ENCODE measurements at regions not wholly inside any gene's neighbourhood (a gene's known extent, or its start where the extent isn't known, plus 50 kb on each side); places are given as distances from the start of the nearest gene placed in this dataset.

DNA sequence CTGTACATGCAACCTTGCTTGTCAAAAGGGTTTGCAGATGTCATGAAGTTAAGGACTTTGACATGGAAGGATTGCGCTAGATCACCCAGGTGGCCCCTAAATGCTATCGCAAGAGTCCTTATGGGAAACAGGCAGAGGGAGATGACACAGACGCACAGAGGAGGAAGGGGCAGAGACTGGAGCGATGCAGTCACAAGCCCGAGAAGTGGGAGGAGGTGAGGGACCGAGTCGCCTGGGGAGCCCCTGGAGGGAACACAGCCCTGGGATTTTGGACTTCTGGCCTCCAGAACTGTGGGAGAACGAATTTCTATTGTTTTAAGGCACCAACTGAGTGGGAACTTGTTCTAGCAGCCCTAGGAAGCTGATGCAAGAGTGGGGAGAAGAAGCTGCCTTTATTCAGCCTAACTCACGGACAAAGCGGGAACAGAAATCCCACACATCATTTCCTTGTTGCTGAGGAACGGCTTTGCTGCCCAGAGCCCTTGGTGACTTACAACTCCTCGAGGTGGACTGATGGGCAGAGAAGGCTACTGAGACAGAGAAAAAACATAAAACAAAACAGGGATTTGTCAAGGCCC lies 434.0 kb downstream of the PREX1 start:
- Histone ChIP-seq H3K4me3 (no peak overlapping the region), H3K27ac (no peak overlapping the region), H3K9me3 (replicated peaks in 1 of 11) (peaks cover 31 to 55% (median 42%) of the 10 kb centered on the region in 11 experiments), H3K27me3 (peaks cover 0 to 15% (median 0%) of the 10 kb centered on the region in 11 experiments; a peak in 2 of 22 replicates), H3K36me3 (peaks cover 0 to 11% (median 0%) of the 10 kb centered on the region in 11 experiments; a peak in 4 of 22 replicates), H4K20me1 (peaks cover 0 to 15% (median 0%) of the 10 kb centered on the region in 11 experiments; a peak in 3 of 22 replicates), H3K9ac (no peak overlapping the region), H3K4me1 (peaks cover 12 to 50% (median 30%) of the 10 kb centered on the region in 10 experiments), H3K4me2 (peak overlapping the region in 5 of 11 experiments; percentile 11 to 95 (median 17); a peak in 6 of 22 replicates)
- TF ChIP-seq Cebpa-rat (IDR thresholded peaks at IDR 0.05) = no peak

DNA sequence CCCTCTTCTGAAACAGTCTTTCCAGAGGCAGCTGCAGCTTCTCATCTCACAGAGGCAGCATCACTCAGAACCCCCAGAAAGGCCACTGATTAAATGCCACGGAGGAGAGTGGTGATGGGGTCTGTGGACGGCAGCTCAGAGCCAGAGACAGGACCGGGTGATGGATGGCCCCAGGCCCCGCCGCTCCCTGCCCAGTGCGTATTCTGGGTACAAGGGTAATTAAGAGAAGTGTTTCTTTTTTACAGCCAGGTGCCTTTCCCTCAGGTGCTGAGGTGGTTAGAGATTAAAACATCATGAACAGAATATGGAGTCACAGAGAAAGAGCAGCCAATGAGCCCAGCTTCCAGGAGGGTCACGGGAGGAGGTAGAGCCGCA lies 434.5 kb downstream of the PREX1 start:
- no peak overlapping the region for H3K27ac ChIP-seq
- no peak for TF ChIP-seq Cebpa-rat (IDR thresholded peaks at IDR 0.05)
- H3K9ac ChIP-seq = no peak overlapping the region
- H4K20me1 ChIP-seq = peaks cover 0 to 10% (median 0%) of the 10 kb centered on the region in 11 experiments; a peak in 3 of 22 replicates
- no peak overlapping the region for H3K4me2 ChIP-seq
- H3K27me3 ChIP-seq = peaks cover 0 to 15% (median 0%) of the 10 kb centered on the region in 11 experiments; a peak in 2 of 22 replicates
- peaks cover 0 to 11% (median 0%) of the 10 kb centered on the region in 11 experiments; a peak in 4 of 22 replicates for H3K36me3 ChIP-seq
- H3K4me3 ChIP-seq = no peak overlapping the region
- peaks cover 31 to 55% (median 42%) of the 10 kb centered on the region in 11 experiments for H3K9me3 ChIP-seq (replicated peaks in 1 of 11)
- H3K4me1 ChIP-seq = peaks cover 7 to 44% (median 24%) of the 10 kb centered on the region in 10 experiments; a peak in 18 of 20 replicates

GRCh38 chr20:48392407-48393310 lies 435.1 kb downstream of the PREX1 start:
- Histone ChIP-seq H3K36me3 (peaks cover 0 to 11% (median 0%) of the 10 kb centered on the region in 11 experiments; a peak in 4 of 22 replicates), H3K9ac (no peak overlapping the region), H3K9me3 (replicated peaks in 1 of 11) (peaks cover 31 to 55% (median 42%) of the 10 kb centered on the region in 11 experiments), H3K4me3 (peak overlapping the region in 2 of 10 experiments; percentile 2 to 35; a peak in 2 of 20 replicates), H4K20me1 (peaks cover 0 to 3% (median 0%) of the 10 kb centered on the region in 11 experiments; a peak in 1 of 22 replicates), H3K4me1 (peaks cover under 1 to 38% (median 18%) of the 10 kb centered on the region in 10 experiments; a peak in 18 of 20 replicates), H3K27ac (no peak overlapping the region), H3K4me2 (no peak overlapping the region), H3K27me3 (peaks cover 0 to 12% (median 0%) of the 10 kb centered on the region in 11 experiments; a peak in 2 of 22 replicates)
- no peak for TF ChIP-seq Cebpa-rat (IDR thresholded peaks at IDR 0.05)

DNA sequence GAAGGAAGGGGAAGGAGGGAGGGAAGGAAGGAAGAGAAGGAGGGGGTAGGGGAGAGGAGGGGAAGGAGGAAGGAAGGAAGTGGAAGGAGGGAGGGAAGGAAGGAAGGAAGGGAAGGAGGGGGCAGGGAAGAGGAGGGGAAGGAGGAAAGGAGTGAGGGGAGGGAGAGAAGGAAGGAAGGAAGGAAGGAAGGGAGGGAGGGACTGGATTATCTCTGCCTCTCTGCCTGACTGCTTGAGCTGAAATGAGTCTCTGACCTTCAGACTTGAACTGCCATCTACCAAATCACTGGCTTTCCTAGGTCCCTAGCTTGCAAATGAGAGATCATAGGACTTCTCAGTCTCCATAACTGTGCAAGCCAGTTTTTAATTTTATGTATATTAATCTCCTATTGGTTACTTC lies 436.8 kb downstream of the PREX1 start:
- Histone ChIP-seq H4K20me1 (no peaks in the 10 kb centered on the region), H3K4me3 (no peak overlapping the region), H3K27ac (no peak overlapping the region), H3K4me2 (no peak overlapping the region), H3K4me1 (peaks cover 0 to 21% (median 4%) of the 10 kb centered on the region in 10 experiments; a peak in 10 of 20 replicates), H3K9me3 (replicated peaks in 1 of 11) (peaks cover 31 to 55% (median 42%) of the 10 kb centered on the region in 11 experiments), H3K27me3 (no peaks in the 10 kb centered on the region), H3K36me3 (peaks cover 0 to 11% (median 0%) of the 10 kb centered on the region in 11 experiments; a peak in 4 of 22 replicates), H3K9ac (no peak overlapping the region)
- no peak for TF ChIP-seq Cebpa-rat (IDR thresholded peaks at IDR 0.05)

DNA sequence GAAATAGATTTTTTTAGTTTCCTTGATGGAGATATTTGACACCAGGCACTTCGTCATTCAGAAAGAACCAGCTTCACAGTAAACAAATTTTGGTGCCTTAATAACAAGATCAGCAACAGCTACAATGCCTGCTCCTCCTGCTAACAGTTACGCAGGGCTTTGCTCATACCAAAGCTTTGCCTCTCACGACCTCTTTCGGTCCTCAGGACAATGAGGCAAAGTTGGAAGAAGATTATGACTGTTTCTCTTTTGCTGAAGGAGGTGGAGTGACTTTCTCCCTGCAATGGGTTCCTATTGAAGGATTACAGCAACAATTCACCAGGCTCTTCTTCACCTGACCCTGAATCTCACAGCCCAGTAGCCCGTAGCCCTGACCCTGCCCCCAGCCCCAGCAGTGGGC lies 440.1 kb downstream of the PREX1 start:
- 0 out of 22 replicates have a peak, but pooled peaks of 1 of the 11 experiments have one; percentile 10 for TF ChIP-seq Cebpa-rat (IDR thresholded peaks at IDR 0.05)
- no peaks in the 10 kb centered on the region for H3K27me3 ChIP-seq
- H4K20me1 ChIP-seq = no peaks in the 10 kb centered on the region
- H3K9ac ChIP-seq = no peak overlapping the region
- H3K4me1 ChIP-seq = no peaks in the 10 kb centered on the region
- H3K4me2 ChIP-seq = no peak overlapping the region
- H3K36me3 ChIP-seq = peaks cover 0 to 8% (median 0%) of the 10 kb centered on the region in 11 experiments; a peak in 4 of 22 replicates
- H3K9me3 ChIP-seq (replicated peaks in 1 of 11) = peaks cover 17 to 32% (median 27%) of the 10 kb centered on the region in 11 experiments
- no peak overlapping the region for H3K27ac ChIP-seq
- H3K4me3 ChIP-seq = no peak overlapping the region

DNA sequence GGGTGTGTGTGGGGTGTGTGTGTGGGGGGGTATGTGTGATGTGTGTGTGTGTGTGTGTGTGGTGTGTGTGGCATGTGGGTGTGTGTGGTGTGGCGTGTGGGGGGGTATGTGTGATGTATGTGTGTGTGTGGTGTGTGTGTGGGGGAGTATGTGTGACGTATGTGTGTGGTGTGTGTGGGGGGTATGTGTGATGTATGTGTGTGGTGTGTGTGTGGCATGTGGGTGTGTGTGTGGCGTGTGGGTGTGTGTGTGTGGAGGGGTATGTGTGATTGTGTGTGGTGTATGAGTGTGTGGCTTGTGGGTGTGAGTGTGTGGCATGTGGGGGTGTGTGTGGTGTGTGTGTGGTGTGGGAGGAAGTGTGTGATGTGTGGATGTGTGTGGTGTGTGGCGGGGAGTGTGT lies 442.3 kb downstream of the PREX1 start:
- Histone ChIP-seq H4K20me1 (no peaks in the 10 kb centered on the region), H3K4me3 (no peak overlapping the region), H3K9me3 (replicated peaks in 1 of 11) (peaks cover 0 to 14% (median 6%) of the 10 kb centered on the region in 11 experiments; a peak in 17 of 22 replicates), H3K9ac (no peak overlapping the region), H3K27me3 (no peaks in the 10 kb centered on the region), H3K4me1 (no peaks in the 10 kb centered on the region), H3K36me3 (no peaks in the 10 kb centered on the region), H3K27ac (no peak overlapping the region), H3K4me2 (no peak overlapping the region)
- TF ChIP-seq Cebpa-rat (IDR thresholded peaks at IDR 0.05) = no peak

DNA sequence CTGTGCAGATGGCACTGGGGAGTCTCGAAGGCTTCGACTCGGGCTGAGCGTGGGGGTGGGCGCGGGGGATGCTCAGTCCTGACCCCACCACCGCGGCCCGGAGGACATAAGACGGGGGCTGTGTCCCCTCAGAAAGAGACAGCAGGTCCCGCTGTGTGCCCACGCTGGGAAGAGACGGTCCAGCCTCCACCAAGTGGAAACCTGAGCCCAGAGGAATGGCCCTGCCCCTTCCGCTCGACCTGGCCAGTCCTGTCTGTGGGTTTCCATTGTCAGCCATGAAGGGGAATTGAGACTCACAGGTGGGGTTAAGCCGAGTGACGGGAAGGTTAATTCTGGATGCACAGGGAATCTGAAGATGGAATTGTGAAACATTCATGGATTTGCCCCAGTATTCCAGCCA lies 442.7 kb downstream of the PREX1 start:
- no peak overlapping the region for H3K4me2 ChIP-seq
- no peaks in the 10 kb centered on the region for H3K4me1 ChIP-seq
- H3K27ac ChIP-seq = no peak overlapping the region
- H3K9ac ChIP-seq = no peak overlapping the region
- H3K4me3 ChIP-seq = no peak overlapping the region
- no peaks in the 10 kb centered on the region for H3K27me3 ChIP-seq
- no peaks in the 10 kb centered on the region for H4K20me1 ChIP-seq
- peaks cover 0 to 10% (median 2%) of the 10 kb centered on the region in 11 experiments; a peak in 11 of 22 replicates for H3K9me3 ChIP-seq (replicated peaks in 1 of 11)
- H3K36me3 ChIP-seq = no peaks in the 10 kb centered on the region
- TF ChIP-seq Cebpa-rat (IDR thresholded peaks at IDR 0.05) = no peak

GRCh38 chr20:48384147-48384818 lies 443.5 kb downstream of the PREX1 start:
- no peak for TF ChIP-seq Cebpa-rat (IDR thresholded peaks at IDR 0.05)
- Histone ChIP-seq H3K36me3 (no peaks in the 10 kb centered on the region), H3K4me2 (no peak overlapping the region), H3K9me3 (replicated peaks in 1 of 11) (peaks cover 0 to 6% (median 0%) of the 10 kb centered on the region in 11 experiments; a peak in 3 of 22 replicates), H3K4me1 (no peaks in the 10 kb centered on the region), H4K20me1 (no peaks in the 10 kb centered on the region), H3K27ac (no peak overlapping the region), H3K27me3 (no peaks in the 10 kb centered on the region), H3K9ac (no peak overlapping the region), H3K4me3 (no peak overlapping the region)

All from BLaER1 treated with 17β-estradiol and CSF1 and Interleukin-3, amounts not matched to agents 10 nM and 100 nM (cell line).